CD4-positive, alpha-beta T cell treated with Interleukin-15 for 1 hour (primary cell): ENCODE measurements at regions not wholly inside any gene's neighbourhood (a gene's known extent, or its start where the extent isn't known, plus 50 kb on each side); places are given as distances from the start of the nearest gene placed in this dataset.
A peak's percentile ranks its signal among the peaks of the same experiment; 100 is the strongest.
"Not testable (repeated sequence)": the region's sequence is repeated elsewhere in the genome, so short reads cannot be mapped to it uniquely, and the experiment has no call there.

ENCODE experiments used
- DNase-seq: peaks from one replicate; pipeline ENCODE4 v3.0.0-alpha.2; 2020

GRCh38 chr6:164045082-164045481 lies 630.6 kb downstream of the QKI start:
- no peak for DNase-seq

GRCh38 chr6:164043656-164044055 lies 629.1 kb downstream of the QKI start:
- DNase-seq: not testable (repeated sequence)

GRCh38 chr6:164042212-164042611 lies 627.7 kb downstream of the QKI start:
- DNase-seq: no peak

- no peak for DNase-seq
Observed at GRCh38 chr6:164040994-164041393, 626.5 kb downstream of the QKI start.

GRCh38 chr6:164039954-164040375 lies 625.4 kb downstream of the QKI start:
- peak; percentile 81 for DNase-seq

GRCh38 chr6:164037171-164037870 lies 622.8 kb downstream of the QKI start:
- DNase-seq: no peak

- DNase-seq: no peak
Observed at GRCh38 chr6:164035900-164036485, 621.5 kb downstream of the QKI start.

GRCh38 chr6:164034602-164035140 lies 620.2 kb downstream of the QKI start:
- no peak for DNase-seq

- DNase-seq: no peak
Observed at GRCh38 chr6:164025180-164025579, 610.7 kb downstream of the QKI start.

- no peak for DNase-seq
Observed at GRCh38 chr6:164023535-164023934, 609.0 kb downstream of the QKI start.

- DNase-seq: no peak
Observed at GRCh38 chr6:164022632-164023031, 608.1 kb downstream of the QKI start.

- no peak for DNase-seq
Observed at GRCh38 chr6:164021589-164022250, 607.2 kb downstream of the QKI start.

- DNase-seq: no peak
Observed at GRCh38 chr6:164020142-164020541, 605.6 kb downstream of the QKI start.

- no peak for DNase-seq
Observed at GRCh38 chr6:164018133-164018532, 603.6 kb downstream of the QKI start.

GRCh38 chr6:164016056-164016455 lies 601.5 kb downstream of the QKI start:
- no peak for DNase-seq

- DNase-seq: no peak
Observed at GRCh38 chr6:164015088-164015484, 600.6 kb downstream of the QKI start.

GRCh38 chr6:164014346-164015087 lies 600.0 kb downstream of the QKI start:
- DNase-seq: no peak

GRCh38 chr6:164013480-164014208 lies 599.1 kb downstream of the QKI start:
- DNase-seq: no peak

GRCh38 chr6:164011321-164011720 lies 596.8 kb downstream of the QKI start:
- no peak for DNase-seq

- no peak for DNase-seq
Observed at GRCh38 chr6:164010441-164011103, 596.1 kb downstream of the QKI start.

GRCh38 chr6:164008902-164009301 lies 594.4 kb downstream of the QKI start:
- DNase-seq: no peak

- no peak for DNase-seq
Observed at GRCh38 chr6:164007881-164008280, 593.4 kb downstream of the QKI start.
